CD4-positive, alpha-beta T cell treated with Interleukin-15 for 4 hours (primary cell): ENCODE measurements at regions not wholly inside any gene's neighbourhood (a gene's known extent, or its start where the extent isn't known, plus 50 kb on each side); places are given as distances from the start of the nearest gene placed in this dataset.
"Not testable (repeated sequence)": the region's sequence is repeated elsewhere in the genome, so short reads cannot be mapped to it uniquely, and the experiment has no call there.

Source experiments
- DNase-seq: peaks from one replicate; pipeline ENCODE4 v3.0.0-alpha.2; 2020; ENCODE audit warnings: low spot score

DNA sequence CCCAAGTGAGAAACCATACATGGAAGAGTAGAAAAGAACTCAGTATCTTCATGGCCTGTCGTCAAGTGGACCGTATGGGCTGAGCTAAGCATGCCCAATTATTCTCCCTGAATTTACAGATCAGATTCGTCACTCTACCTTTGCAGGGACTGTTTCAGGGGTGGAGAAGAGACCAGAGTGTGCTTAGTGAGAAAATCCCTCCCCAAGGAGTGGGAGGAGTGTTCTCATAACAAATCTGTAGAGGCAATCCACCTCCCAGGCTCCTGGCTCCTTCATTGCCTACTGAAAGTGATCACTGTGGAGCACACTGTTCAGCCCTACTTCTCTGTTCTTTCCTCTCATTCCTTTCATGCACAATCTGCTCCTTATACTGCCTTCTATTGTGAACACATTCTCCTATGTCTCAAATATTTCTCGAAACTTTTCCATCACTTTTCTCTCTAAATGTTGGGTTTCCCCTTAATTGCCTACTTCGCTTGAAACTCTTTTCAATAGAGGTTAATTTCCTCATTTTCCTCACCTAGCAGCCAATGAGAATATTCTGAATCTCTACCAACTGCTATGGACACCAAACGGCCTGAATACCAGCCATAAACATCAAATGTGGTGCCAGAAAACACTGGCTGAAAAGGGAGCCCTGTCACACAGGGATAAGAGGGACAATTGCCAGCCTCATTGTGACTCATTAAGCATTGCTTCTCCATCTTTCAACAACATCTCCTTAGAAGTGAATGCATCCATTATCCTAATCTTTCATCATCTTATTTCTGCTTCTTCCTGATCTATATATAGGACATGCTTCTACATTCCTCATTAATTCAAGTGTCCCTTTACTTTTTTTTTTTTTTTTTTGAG lies 398.3 kb downstream of the UTRN start:
- no peak for DNase-seq

- DNase-seq: no peak
Observed at GRCh38 chr6:144688713-144689112, 403.6 kb downstream of the UTRN start.

DNA sequence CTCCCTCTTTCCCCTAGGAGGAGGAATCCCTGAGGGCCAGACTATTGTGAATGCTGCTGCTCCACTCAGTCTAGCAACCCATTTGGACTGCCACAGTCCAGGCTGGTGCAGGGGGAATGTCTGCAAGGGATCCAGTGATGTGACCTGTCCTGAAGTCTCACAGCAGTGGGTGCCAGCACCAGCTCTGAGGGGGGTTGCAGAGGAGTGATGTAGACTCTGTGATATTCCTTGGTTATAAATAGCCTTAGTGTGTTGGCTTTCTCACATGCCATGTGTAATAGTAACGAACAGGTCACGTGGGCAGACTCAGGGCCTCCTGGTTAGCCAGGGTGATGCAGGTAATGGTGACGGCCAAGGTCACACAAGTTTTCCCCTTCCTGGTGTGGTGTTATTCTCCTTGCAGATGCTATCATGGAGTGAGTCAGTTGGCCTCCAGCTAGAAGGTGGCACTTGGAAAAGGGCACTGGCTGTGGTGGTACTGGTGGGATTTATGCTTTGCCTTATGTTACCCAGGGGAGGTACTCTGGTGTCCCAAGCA lies 404.4 kb downstream of the UTRN start:
- no peak for DNase-seq

- DNase-seq: no peak
Observed at GRCh38 chr6:144690133-144690532, 405.0 kb downstream of the UTRN start.

DNA sequence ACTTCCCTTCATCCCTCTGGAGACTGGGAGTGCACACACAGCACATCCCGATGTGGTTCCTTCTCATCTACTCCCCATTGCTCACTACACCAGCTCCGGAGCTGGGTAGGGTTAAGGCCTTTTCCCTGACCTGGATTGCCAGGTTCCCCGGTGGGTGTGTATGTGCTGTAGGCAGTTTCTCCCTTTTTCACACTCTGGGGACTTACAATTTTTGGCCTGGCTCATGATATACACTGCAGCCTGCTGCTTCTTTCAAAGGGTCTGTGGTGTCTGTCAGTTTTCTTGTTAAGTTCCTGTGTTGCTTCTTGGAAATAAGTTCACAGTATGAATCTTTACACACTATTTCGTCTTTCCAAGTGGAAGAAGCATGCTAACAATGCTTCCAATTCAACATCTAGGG lies 405.5 kb downstream of the UTRN start:
- DNase-seq: no peak

DNA sequence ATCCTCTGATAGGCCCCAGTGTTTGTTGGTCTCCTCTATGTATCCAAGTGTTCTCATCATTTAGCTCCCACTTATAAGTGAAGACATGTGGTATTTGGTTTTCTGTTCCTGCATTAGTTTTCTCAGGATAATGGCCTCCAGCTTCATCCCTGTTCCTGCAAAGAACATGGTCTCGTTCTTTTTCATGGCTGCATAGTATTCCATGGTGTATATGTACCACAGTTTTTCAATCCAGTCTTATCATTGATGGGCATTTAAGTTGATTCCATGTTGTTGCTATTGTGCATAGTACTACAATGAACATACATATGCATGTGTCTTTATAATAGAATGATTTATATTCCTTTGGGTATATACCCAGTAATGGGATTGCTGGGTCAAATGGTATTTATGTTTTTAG lies 406.9 kb downstream of the UTRN start:
- not testable (repeated sequence) for DNase-seq

GRCh38 chr6:144695858-144696533 lies 410.9 kb downstream of the UTRN start:
- no peak for DNase-seq

- DNase-seq: no peak
Observed at GRCh38 chr6:144696610-144697368, 411.7 kb downstream of the UTRN start.

DNA sequence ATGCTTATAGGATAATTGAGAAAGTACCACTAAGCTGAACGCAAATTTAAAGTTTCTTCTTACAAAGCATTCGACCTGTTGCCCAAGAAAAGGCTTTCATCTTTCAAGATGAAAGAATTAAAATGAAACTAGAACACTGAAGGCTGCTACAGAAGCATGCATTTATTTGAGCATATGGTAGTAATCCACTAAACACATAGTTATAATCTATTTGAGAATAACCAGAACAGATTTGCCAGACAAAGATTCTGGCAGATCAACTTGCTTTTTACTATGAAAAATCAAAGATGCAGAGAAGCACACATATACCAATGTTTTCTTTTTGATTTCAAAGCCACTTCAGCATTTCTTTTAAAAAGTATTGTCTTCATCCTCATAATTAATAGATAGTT lies 412.2 kb downstream of the UTRN start:
- DNase-seq: no peak

DNA sequence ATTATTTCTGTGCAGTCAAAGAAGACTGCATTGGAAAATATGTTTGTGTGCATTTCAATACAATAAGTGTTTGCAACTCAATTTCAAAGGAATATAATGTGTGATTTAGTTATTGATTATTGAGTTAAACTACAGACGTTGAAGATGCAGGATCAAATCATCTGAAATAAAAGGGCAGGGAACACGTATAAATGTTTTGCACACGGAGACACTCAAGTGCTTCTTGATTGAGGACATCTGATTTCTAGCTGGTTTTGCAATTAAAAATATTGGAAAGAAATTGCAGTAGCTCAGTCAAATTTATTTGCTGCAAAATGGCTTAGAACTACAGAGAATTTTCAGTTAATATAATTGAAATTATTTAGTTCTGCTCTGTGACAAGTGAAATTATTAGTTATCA lies 412.7 kb downstream of the UTRN start:
- DNase-seq: no peak

DNA sequence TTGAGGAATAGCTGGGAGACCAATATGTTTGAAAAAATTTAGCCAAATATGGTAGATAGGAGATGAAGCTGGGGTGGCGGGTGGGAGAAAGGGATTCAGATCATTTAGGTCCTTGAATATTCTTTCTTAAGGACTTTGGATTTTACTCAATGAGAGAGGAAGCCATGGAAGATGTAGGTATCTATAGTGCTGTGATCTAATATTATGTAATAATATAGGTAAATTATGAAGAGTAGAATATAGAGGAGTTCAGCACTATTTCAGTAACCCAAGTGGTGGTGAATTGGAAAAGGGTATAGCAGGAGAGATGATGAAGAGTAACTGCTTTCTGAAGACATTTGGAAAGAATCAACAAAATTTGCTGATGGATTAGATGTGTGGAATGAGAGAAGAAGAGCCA lies 417.6 kb downstream of the UTRN start:
- no peak for DNase-seq

DNA sequence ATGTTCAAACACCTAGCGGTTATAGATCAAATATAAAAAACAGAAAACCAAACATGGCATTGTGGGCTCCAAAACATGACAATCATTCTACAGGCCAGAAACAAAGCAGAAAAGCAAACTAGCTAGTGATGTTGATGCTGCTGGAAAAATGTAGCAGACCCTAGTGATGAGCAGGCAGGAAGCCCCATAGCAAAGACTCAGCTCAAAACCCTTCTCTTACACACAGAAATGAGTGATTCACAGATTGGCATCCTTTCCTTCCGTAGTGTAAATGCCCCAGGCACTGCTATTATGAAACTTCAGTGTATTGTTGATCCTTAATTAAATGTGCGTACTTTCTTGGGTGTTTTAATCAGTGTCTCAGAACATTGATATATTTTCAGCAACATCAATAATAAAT lies 425.1 kb downstream of the UTRN start:
- DNase-seq: no peak

- DNase-seq: no peak
Observed at GRCh38 chr6:144711661-144712060, 426.5 kb downstream of the UTRN start.

- no peak for DNase-seq
Observed at GRCh38 chr6:144712541-144712940, 427.4 kb downstream of the UTRN start.

DNA sequence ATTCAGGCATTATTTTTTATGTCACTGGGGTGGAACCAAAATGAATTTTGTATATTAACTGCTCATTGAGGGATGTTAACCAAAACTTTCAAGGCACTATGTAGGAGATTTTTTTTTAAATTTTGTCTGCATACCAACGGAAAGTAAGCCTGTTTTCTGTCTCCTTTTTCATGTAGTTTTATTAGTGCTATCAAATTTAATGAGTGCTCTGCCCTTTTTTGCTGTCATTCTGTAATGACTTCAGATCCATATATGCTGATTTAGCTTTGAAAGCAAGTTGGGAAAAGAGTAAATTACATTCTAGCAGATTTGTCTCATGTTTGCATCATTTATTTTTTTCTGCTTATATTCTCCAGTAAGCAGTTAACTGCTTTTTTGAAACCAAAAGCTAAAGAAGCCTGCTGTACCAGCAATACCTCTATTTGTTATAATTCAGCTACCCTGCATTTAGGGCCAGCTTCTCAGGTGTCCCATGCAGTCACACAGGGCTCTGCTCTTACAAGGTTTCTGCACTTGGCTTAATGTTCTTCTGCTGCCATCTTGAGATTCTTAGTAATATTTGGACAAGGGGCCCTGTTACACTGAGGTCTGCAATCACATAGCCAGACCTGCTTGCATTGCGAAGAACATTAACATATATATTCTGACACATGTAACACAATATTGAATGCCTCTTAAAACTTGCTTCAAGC lies 429.0 kb downstream of the UTRN start:
- no peak for DNase-seq

DNA sequence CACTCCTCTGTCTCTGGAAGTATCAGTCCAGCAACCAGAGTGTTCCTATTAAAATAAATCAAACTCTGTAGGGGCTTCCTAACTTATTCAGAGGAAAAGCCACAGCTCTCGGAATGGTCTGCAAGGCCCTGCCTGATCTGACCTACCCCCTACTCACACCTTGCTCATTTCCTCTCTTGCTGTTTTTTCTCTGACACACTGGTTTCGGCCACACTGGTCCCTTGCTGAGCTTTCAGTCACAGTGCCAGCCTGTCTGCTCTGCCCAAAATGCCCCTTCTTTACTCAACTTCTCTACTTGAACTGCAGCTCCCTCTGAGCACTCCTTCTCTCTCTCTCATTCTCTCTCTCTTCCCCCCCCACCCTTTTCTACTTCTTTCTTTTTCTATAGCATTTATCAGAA lies 430.2 kb downstream of the UTRN start:
- DNase-seq: no peak

- DNase-seq: no peak
Observed at GRCh38 chr6:144718431-144718830, 433.3 kb downstream of the UTRN start.

- DNase-seq: no peak
Observed at GRCh38 chr6:144721232-144721631, 436.1 kb downstream of the UTRN start.

DNA sequence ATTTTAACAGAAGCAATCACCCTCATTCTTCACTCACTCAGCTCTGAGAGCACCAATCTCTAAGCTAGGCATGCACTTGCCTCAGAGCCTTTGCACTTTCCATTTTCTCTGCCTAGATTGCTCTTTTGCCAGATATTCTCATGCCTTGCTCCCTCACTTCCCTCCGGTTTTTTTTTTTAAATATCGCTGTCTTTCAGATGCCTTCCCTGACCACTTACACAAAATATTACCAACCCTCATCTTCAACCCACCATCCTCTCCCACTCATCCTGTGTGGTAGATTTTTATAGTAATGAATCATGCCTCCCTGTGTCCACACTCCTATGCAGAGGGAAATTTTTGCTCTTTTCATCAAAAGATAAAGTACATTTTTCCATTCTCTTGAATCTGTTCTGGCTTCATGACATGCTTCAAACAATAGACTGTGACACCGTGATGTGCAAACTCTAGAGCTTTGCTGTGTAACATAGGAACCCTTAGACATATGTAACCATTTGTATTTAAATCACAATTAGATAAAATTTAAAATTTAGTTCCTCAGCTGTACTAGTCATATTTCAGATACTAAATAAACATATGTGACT lies 437.1 kb downstream of the UTRN start:
- no peak for DNase-seq

GRCh38 chr6:144722925-144723324 lies 437.8 kb downstream of the UTRN start:
- no peak for DNase-seq

DNA sequence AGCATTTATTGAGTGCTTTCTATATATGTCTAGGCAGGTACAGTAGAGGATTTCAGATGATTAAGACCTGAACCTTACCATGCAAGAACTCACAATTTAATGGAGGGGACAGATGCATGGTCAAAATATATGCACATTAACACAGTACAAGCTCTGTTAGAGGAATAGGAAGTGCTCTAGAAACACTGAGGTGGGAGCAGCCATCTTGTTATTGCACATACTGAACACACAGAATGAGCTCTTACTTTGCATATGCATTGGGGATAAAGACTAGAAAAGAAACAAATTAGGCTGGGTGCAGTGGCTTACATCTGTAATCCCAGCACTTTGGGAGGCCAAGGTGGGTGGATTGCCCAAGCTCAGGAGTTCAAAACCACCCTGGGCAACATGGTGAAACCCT lies 438.3 kb downstream of the UTRN start:
- no peak for DNase-seq

GRCh38 chr6:144724818-144725217 lies 439.7 kb downstream of the UTRN start:
- no peak for DNase-seq
